Astrocyte (in vitro differentiated cells and primary cell): ENCODE measurements at regions not wholly inside any gene's neighbourhood (a gene's known extent, or its start where the extent isn't known, plus 50 kb on each side); places are given as distances from the start of the nearest gene placed in this dataset.

Experiments used
- DNase-seq: peaks from one replicate; pipeline ENCODE4 v3.0.0-alpha.2; 2010; ENCODE audit warnings: low read depth
- FAIRE-seq: peaks from 2 replicates; lab custom pipeline; 2011; peaks lifted over from hg19 to GRCh38; lab: Jason Lieb, UNC
- H2AFZ ChIP-seq: 2 replicates; pipeline ENCODE4 v1.6.0; 2012; ENCODE audit warnings: low read depth, low read length, inconsistent platforms
- H3K27ac ChIP-seq: 2 replicates; pipeline ENCODE4 v1.5.1; 2011; ENCODE audit warnings: low read depth, low read length, inconsistent platforms
- H3K27me3 ChIP-seq: 2 replicates; pipeline ENCODE4 v1.6.0; 2011; ENCODE audit warnings: low read length, inconsistent platforms; ENCODE audit not compliant: insufficient read depth
- H3K36me3 ChIP-seq: 2 replicates; pipeline ENCODE4 v1.5.1; 2011; ENCODE audit warnings: low read length, inconsistent platforms; ENCODE audit not compliant: insufficient read depth
- H3K4me1 ChIP-seq: 2 replicates; pipeline ENCODE4 v1.5.1; 2011; ENCODE audit warnings: low read length, inconsistent platforms; ENCODE audit not compliant: insufficient read depth
- H3K4me2 ChIP-seq: 2 replicates; pipeline ENCODE4 v1.6.0; 2012; ENCODE audit warnings: low read length, inconsistent platforms
- H3K4me3 ChIP-seq: 2 replicates; pipeline ENCODE4 v1.5.1; 2011; ENCODE audit warnings: low read depth, mild to moderate bottlenecking, low read length, inconsistent platforms; ENCODE audit not compliant: insufficient read depth
- H3K79me2 ChIP-seq: 2 replicates; pipeline ENCODE4 v1.6.0; 2012; ENCODE audit warnings: mild to moderate bottlenecking, low read length, inconsistent platforms; ENCODE audit not compliant: insufficient read depth
- H3K9ac ChIP-seq: 2 replicates; pipeline ENCODE4 v1.6.0; 2012; ENCODE audit warnings: mild to moderate bottlenecking, low read length, inconsistent platforms
- H3K9me3 ChIP-seq: 2 replicates; pipeline ENCODE4 v1.5.1; 2012; ENCODE audit warnings: low read depth, mild to moderate bottlenecking, low read length, inconsistent platforms; ENCODE audit not compliant: insufficient read depth
- H4K20me1 ChIP-seq: 2 replicates; pipeline ENCODE4 v1.6.0; 2012; ENCODE audit warnings: low read length, inconsistent platforms; ENCODE audit not compliant: insufficient read depth
- H3K27ac Mint-ChIP-seq: one replicate; pipeline ENCODE4 v1.8.0; 2021; ENCODE audit warnings: mild to moderate bottlenecking, mixed read lengths; ENCODE audit not compliant: unreplicated experiment
- H3K27me3 Mint-ChIP-seq: one replicate; pipeline ENCODE4 v1.8.0; 2021; ENCODE audit warnings: low read depth, mixed read lengths; ENCODE audit not compliant: unreplicated experiment
- H3K36me3 Mint-ChIP-seq: one replicate; pipeline ENCODE4 v1.8.0; 2021; ENCODE audit warnings: low read depth, mixed read lengths; ENCODE audit not compliant: unreplicated experiment
- H3K4me1 Mint-ChIP-seq: one replicate; pipeline ENCODE4 v1.8.0; 2021; ENCODE audit warnings: low read depth, mixed read lengths; ENCODE audit not compliant: unreplicated experiment
- H3K4me3 Mint-ChIP-seq: one replicate; pipeline ENCODE4 v1.8.0; 2021; ENCODE audit warnings: mild to moderate bottlenecking, moderate library complexity, mixed read lengths; ENCODE audit not compliant: unreplicated experiment
- H3K9me3 Mint-ChIP-seq: one replicate; pipeline ENCODE4 v1.8.0; 2021; ENCODE audit warnings: mild to moderate bottlenecking, mixed read lengths; ENCODE audit not compliant: unreplicated experiment
- EZH2 ChIP-seq: IDR thresholded peaks from 2 replicates; pipeline ENCODE4 v1.6.1; 2012; ENCODE audit warnings: mild to moderate bottlenecking, low read length, inconsistent platforms; ENCODE audit not compliant: insufficient read depth
- TF ChIP-seq, protein P1 (sequence below): IDR thresholded peaks from 2 replicates; pipeline ENCODE4 v1.5.1; 2011; ENCODE audit warnings: low read depth, mild to moderate bottlenecking, inconsistent platforms, low read length, moderate library complexity; ENCODE audit not compliant: insufficient read depth

- Mint-ChIP-seq H3K4me1 (peaks cover 7% of the 10 kb centered on the region), H3K27ac (no peak overlapping the region), H3K27me3 (no peaks in the 10 kb centered on the region), H3K36me3 (no peaks in the 10 kb centered on the region), H3K4me3 (no peak overlapping the region), H3K9me3 (no peaks in the 10 kb centered on the region)
- TF ChIP-seq EZH2 = no peak
- TF ChIP-seq, protein P1, sequence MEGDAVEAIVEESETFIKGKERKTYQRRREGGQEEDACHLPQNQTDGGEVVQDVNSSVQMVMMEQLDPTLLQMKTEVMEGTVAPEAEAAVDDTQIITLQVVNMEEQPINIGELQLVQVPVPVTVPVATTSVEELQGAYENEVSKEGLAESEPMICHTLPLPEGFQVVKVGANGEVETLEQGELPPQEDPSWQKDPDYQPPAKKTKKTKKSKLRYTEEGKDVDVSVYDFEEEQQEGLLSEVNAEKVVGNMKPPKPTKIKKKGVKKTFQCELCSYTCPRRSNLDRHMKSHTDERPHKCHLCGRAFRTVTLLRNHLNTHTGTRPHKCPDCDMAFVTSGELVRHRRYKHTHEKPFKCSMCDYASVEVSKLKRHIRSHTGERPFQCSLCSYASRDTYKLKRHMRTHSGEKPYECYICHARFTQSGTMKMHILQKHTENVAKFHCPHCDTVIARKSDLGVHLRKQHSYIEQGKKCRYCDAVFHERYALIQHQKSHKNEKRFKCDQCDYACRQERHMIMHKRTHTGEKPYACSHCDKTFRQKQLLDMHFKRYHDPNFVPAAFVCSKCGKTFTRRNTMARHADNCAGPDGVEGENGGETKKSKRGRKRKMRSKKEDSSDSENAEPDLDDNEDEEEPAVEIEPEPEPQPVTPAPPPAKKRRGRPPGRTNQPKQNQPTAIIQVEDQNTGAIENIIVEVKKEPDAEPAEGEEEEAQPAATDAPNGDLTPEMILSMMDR = no peak
- FAIRE-seq (no peak), DNase-seq (no peak)
- Histone ChIP-seq H4K20me1 (no peaks in the 10 kb centered on the region), H3K9ac (no peak overlapping the region), H3K4me2 (no peak overlapping the region), H3K27me3 (no peaks in the 10 kb centered on the region), H3K4me3 (no peak overlapping the region), H3K36me3 (no peaks in the 10 kb centered on the region), H3K27ac (no peak overlapping the region), H3K4me1 (no peaks in the 10 kb centered on the region), H3K9me3 (no peaks in the 10 kb centered on the region), H3K79me2 (no peaks in the 10 kb centered on the region), H2AFZ (no peak overlapping the region)
These were observed 428.6 kb downstream of the KCNH5 start for GRCh38 chr14:62616668-62617067.

GRCh38 chr14:62626416-62626815, 418.8 kb downstream of the KCNH5 start:
- DNase-seq (no peak), FAIRE-seq (no peak)
- no peak overlapping the region for H3K27ac Mint-ChIP-seq
- no peaks in the 10 kb centered on the region for H3K36me3 ChIP-seq
- no peak overlapping the region for H3K4me3 Mint-ChIP-seq
- no peaks in the 10 kb centered on the region for H3K27me3 Mint-ChIP-seq
- H3K4me2 ChIP-seq = no peak overlapping the region
- H3K27ac ChIP-seq = no peak overlapping the region
- no peaks in the 10 kb centered on the region for H3K4me1 Mint-ChIP-seq
- no peaks in the 10 kb centered on the region for H3K9me3 ChIP-seq
- H3K9me3 Mint-ChIP-seq = no peaks in the 10 kb centered on the region
- H4K20me1 ChIP-seq = no peaks in the 10 kb centered on the region
- no peak overlapping the region for H2AFZ ChIP-seq
- H3K4me3 ChIP-seq = no peak overlapping the region
- no peaks in the 10 kb centered on the region for H3K36me3 Mint-ChIP-seq
- H3K27me3 ChIP-seq = no peaks in the 10 kb centered on the region
- H3K4me1 ChIP-seq = no peaks in the 10 kb centered on the region
- H3K9ac ChIP-seq = no peak overlapping the region
- no peaks in the 10 kb centered on the region for H3K79me2 ChIP-seq
- TF ChIP-seq, protein P1 = no peak
- TF ChIP-seq EZH2 = no peak

- Mint-ChIP-seq H3K27ac (no peak overlapping the region), H3K27me3 (no peaks in the 10 kb centered on the region), H3K4me1 (no peaks in the 10 kb centered on the region), H3K4me3 (no peak overlapping the region), H3K9me3 (no peaks in the 10 kb centered on the region), H3K36me3 (no peaks in the 10 kb centered on the region)
- FAIRE-seq (no peak), DNase-seq (no peak)
- no peak overlapping the region for H2AFZ ChIP-seq
- H3K9me3 ChIP-seq = no peaks in the 10 kb centered on the region
- H3K4me2 ChIP-seq = no peak overlapping the region
- no peak overlapping the region for H3K27ac ChIP-seq
- H3K36me3 ChIP-seq = no peaks in the 10 kb centered on the region
- no peak overlapping the region for H3K4me3 ChIP-seq
- H3K79me2 ChIP-seq = no peaks in the 10 kb centered on the region
- no peaks in the 10 kb centered on the region for H4K20me1 ChIP-seq
- TF ChIP-seq, protein P1 = no peak
- TF ChIP-seq EZH2 = no peak
- no peaks in the 10 kb centered on the region for H3K27me3 ChIP-seq
- no peak overlapping the region for H3K9ac ChIP-seq
- no peaks in the 10 kb centered on the region for H3K4me1 ChIP-seq
These were observed 416.0 kb downstream of the KCNH5 start for GRCh38 chr14:62629176-62629725.
